ENCODE measurements at regions not wholly inside any gene's neighbourhood (a gene's known extent, or its start where the extent isn't known, plus 50 kb on each side); places are given as distances from the start of the nearest gene placed in this dataset.

- no peak for DNase-seq
Measured at GRCh38 chr2:128622371-128622770, 303.7 kb upstream of the HS6ST1 start.

- no peak for DNase-seq
Measured at GRCh38 chr2:128622955-128623620, 304.4 kb upstream of the HS6ST1 start.

- DNase-seq = no peak
Measured at GRCh38 chr2:128623776-128624761, 305.4 kb upstream of the HS6ST1 start.

GRCh38 chr2:128624956-128625355, 306.3 kb upstream of the HS6ST1 start:
- no peak for DNase-seq

GRCh38 chr2:128625421-128625820, 306.8 kb upstream of the HS6ST1 start:
- DNase-seq = no peak

- no peak for DNase-seq
Measured at GRCh38 chr2:128625963-128626759, 307.5 kb upstream of the HS6ST1 start.

GRCh38 chr2:128626760-128627511, 308.3 kb upstream of the HS6ST1 start:
- no peak for DNase-seq

GRCh38 chr2:128628206-128628605, 309.5 kb upstream of the HS6ST1 start:
- no peak for DNase-seq

- DNase-seq = no peak
Measured at GRCh38 chr2:128628996-128629395, 310.3 kb upstream of the HS6ST1 start.

- DNase-seq = no peak
Measured at GRCh38 chr2:128630974-128631697, 312.5 kb upstream of the HS6ST1 start.

GRCh38 chr2:128631698-128632500, 313.2 kb upstream of the HS6ST1 start:
- no peak for DNase-seq

- no peak for DNase-seq
Measured at GRCh38 chr2:128632501-128632800, 313.8 kb upstream of the HS6ST1 start.

GRCh38 chr2:128633501-128633900, 314.8 kb upstream of the HS6ST1 start:
- DNase-seq = no peak

- DNase-seq = no peak
Measured at GRCh38 chr2:128635361-128635900, 316.8 kb upstream of the HS6ST1 start.

- DNase-seq = no peak
Measured at GRCh38 chr2:128636802-128637147, 318.1 kb upstream of the HS6ST1 start.

GRCh38 chr2:128637481-128638155, 318.9 kb upstream of the HS6ST1 start:
- DNase-seq = no peak

GRCh38 chr2:128638341-128639119, 319.9 kb upstream of the HS6ST1 start:
- no peak for DNase-seq

GRCh38 chr2:128639120-128639477, 320.4 kb upstream of the HS6ST1 start:
- DNase-seq = no peak

GRCh38 chr2:128639693-128640092, 321.0 kb upstream of the HS6ST1 start:
- DNase-seq = no peak
